ENCODE measurements at regions not wholly inside any gene's neighbourhood (a gene's known extent, or its start where the extent isn't known, plus 50 kb on each side); places are given as distances from the start of the nearest gene placed in this dataset.

DNA sequence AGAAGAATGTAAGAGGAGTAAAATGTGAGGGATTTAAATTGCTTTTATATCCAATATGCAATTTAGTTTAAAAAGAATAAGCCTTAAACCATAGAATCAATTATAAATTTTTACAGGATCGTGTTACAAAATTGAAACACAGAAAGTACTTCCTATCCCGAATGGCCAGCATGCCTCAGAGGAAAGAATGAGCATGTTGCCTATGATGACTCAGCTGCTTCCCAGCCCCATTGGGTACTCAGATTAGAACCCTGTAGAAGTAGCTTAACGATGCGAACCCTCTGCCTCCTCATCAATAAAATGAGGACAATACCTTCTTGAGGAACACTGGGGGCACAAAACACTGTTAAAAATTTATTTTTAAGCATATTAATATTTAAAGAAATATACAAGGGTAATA is 113.4 kb upstream of the CDK1 start:
- DNase-seq = no peak

GRCh38 chr10:60663850-60664249 is 114.4 kb upstream of the CDK1 start:
- DNase-seq = no peak

GRCh38 chr10:60662917-60663614 is 115.2 kb upstream of the CDK1 start:
- no peak for DNase-seq

DNA sequence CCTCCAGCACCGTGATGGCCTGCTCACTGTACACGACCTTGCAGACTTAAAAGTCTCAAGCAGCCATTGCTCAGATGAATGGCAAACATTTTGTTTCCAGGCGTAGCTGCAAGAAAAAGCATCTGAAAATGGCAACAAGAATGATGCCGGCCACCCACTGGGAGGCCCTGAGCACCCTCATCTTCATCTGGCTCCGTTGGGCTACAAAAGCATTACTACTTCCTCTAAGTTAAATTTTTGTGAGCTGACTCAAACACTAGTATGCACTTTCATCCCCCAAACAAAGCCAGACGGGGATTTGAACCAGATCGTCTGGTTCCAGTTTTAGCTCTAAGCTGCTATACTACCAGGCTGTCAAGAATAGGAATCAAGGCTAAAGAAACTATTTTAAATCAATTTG is 116.6 kb upstream of the CDK1 start:
- no peak for DNase-seq

- no peak for DNase-seq
Measured at GRCh38 chr10:60660625-60661024, 117.7 kb upstream of the CDK1 start.

GRCh38 chr10:60654813-60655464 is 123.3 kb upstream of the CDK1 start:
- DNase-seq = no peak

- no peak for DNase-seq
Measured at GRCh38 chr10:60652628-60653027, 125.7 kb upstream of the CDK1 start.

GRCh38 chr10:60650378-60650800 is 127.9 kb upstream of the CDK1 start:
- DNase-seq = no peak

DNA sequence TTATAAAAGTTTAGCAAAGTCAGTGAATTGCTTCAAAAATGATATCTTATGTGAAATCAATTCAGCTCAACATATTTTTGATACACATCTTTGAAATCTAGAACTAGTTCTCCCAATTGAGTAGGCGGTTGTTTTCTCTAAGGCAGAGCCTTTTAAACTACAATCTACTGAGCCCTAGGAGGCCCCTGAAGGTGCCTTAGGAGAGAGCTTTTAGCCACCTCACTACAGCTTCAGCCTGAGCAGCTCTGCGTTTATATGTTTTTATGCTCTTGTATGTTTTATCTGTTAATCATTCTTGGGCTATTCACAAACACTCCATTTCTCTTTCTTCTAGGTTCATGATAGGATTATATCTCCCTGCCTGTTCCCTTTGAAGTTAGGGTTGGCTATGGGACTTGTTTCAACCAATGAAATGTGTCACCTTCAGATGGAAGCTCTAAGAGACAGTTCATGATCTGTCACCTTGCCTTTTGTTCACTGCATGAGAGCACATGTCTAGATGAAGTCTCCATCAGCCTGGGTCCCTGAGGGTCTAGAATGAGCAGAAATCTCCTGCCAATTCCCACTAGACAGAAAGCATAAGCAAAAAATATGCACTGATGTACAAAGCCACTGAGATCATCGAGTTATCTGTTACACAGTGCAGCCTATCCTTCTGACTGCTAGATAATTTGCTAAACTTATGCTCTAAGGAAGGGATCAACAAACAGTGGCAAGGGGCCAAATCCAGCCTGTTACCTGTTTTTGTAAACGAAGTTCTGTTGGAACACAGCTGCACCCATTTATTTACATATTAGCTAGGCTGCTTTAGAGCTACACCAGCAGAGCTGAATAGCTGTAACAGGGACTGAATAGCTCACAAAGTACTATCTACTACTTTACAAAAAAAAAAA is 128.5 kb upstream of the CDK1 start:
- DNase-seq = no peak

- no peak for DNase-seq
Measured at GRCh38 chr10:60648761-60649160, 129.5 kb upstream of the CDK1 start.

- peak; percentile 9 for DNase-seq
Measured at GRCh38 chr10:60646966-60647796, 131.1 kb upstream of the CDK1 start.

DNA sequence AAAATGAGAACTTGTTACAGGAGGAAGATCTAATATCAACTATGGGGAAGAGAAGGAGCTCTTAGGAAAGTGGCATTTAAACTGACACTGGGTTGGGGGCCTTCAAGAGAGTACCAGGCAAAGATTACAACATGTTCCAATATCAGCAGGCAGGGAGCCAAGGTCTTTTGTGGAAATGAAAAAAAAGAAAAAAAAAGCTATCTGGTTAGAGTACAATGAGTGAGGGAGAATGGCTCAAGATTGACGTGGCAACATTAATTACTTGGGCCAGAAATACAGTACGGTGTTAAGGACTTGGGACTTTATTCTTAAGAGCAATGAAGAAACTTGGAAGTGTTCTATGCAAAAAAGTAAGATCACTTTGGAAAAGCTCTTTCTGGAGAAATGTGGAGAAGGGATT is 132.3 kb upstream of the CDK1 start:
- no peak for DNase-seq

GRCh38 chr10:60644436-60645130 is 133.7 kb upstream of the CDK1 start:
- no peak for DNase-seq

- DNase-seq = no peak
Measured at GRCh38 chr10:60643874-60644273, 134.4 kb upstream of the CDK1 start.

DNA sequence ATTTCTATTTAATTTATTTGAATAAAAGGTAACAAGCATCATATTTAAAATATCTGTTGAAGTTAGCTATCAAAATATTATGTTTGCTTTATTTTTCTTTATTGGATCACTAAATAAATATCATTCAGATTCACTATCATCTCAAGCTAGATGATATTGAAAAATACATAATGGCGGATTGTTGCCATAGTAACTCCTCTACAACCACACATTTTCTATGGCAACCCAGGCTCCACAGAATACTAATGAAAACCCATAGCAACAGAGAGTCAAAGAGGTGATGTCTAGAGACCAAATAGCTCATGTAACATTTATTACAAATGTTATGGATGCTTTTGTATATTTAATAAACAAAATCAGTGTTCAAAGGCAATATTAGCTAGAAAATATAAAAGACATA is 148.9 kb upstream of the CDK1 start:
- DNase-seq = no peak

GRCh38 chr10:60627778-60628748 is 150.2 kb upstream of the CDK1 start:
- DNase-seq = no peak

DNA sequence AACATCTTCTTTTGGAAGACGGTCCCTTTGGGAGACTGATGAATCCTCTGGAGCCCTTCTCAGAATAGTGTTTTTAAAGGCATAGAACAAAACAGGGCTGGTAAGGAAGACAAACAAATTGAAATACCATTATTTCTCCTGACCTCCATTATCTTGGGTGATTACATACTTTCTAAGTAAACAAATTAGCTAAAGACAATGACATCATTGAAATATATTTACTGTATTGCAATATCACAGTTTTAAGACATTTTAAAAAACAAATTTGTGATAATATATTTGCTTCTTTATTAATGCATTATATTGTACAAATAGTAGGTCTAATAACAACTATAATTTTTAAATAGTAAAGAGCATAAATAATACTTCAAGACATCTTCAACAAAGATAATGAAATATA is 152.2 kb upstream of the CDK1 start:
- DNase-seq = no peak

- no peak for DNase-seq
Measured at GRCh38 chr10:60623627-60624026, 154.7 kb upstream of the CDK1 start.

GRCh38 chr10:60621018-60621417 is 157.3 kb upstream of the CDK1 start:
- no peak for DNase-seq

DNA sequence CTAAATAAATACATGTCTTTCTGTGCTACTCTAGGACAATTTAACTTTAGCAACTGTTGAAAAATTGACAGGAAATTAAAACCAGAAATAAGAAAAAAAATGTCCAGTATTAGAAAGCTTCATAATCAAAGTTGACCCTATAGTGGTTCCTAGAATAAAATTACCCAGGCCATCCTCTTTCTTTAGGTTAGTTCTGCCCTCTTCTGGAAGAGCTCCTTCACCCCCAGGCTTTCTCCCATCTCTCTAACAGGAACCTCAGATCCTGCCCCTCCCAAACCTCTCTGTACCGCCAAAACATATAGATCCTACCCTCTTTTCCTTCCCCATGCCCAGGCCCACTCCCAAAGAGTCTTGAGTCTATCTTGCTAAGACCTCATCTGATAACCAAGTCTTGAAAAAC is 159.4 kb upstream of the CDK1 start:
- DNase-seq = no peak

DNA sequence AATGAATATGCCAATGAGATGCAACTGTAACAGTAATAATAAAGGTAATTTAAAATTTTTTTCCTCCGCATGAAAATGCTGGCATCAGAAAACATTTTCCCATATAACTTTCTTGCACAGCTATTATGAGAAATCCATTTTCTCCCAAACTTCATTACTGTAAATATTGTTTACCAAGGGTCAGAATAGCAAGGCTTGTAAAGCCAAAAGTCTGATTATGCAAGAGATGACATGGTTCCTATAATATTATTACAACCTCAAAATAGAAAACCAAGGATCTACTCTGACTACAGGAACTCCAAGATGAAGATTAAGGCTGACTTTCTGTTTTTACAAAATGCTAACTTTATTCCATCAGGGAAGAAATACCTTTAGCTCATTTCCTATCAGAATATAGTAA is 162.7 kb upstream of the CDK1 start:
- DNase-seq = no peak
